Inflammatory macrophage (primary cell): ENCODE measurements at regions not wholly inside any gene's neighbourhood (a gene's known extent, or its start where the extent isn't known, plus 50 kb on each side); places are given as distances from the start of the nearest gene placed in this dataset.

Experiments used
- DNase-seq, 2 donors: peaks; one replicate each; pipeline ENCODE4 v3.0.0-alpha.2; 2020 to 2022

GRCh38 chr9:73011181-73011750, 58.4 kb upstream of the ALDH1A1 start:
- no peak for DNase-seq

DNA sequence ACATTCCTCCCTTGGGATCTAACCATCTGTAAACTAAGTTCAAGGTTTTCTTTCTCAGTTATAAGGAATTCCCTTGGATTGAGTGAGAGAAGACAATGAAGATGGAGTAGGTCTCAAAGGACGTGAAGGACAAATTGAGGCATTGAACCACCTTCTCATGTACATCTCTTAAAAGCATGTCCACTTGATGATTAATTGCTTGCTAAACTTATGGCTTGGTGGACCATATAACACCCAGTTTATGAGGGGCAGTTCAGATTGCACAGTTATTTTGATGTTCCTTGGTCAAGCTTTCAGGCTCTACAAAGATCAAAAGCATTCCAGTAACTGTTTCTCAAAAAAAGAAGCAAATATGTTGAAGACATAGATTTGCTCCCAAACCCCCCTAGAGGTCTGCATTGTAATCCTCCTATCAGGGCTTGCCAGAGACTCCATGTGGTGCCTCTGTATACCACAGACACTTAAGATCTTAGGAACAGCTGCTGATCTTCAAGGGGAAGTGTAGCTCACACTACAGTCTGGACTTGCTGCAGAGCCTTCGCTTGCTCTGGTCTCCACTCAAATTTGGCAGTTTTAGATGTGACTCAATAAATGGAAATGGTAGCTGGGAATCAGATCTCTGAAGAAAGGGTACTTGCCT, 56.9 kb upstream of the ALDH1A1 start:
- DNase-seq = peak; percentile 19 to 20

DNA sequence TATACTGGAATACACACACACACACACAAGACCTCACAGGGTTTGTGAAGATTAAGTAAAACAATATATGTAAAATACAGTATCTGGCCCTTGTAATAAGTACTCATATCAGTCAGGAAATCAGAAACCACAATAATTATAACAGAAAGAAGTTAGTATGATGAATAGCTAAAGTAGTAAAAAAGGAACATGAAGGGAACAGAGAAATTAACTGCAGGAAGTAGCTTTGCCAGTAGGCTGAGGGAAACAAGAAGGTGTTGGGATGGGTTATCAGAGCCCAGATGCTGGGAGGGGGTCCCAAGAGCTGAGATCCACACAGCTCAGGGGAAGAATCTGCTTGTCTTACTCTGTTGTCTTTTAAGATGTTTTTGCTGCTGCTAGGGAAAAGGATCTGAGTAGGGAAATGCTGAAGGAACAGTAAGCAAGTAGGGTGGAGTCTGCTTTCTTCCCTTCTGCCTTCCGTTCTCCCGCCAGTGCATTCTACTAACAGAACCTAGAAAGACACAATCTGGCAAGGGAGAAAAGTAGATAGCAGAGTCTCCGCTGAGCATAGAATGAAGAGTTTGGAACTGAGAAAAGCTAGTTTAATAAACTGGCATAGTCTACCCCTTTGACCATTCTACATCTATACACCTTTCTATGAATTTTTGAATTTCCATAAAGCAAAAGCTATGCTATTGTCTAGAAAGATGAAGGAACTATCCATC, 55.3 kb upstream of the ALDH1A1 start:
- DNase-seq = no peak

DNA sequence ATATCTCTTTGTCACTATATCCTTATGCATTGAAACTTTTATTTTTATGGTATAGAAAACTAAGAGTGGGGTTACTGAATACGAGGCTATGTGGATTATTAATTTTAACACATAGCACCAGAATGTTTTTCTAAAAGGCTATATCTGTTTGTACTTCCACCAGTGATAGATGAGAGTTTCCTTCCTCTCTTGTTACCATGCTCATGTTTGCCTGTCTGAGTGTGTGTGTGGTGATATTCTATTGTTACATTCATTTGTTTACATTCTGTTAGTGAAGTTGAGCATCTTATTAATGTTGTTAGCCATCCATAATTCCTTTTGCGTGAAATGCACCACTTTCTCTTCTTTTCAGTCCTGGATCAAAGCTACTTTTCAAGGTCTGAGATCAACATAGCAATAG, 54.1 kb upstream of the ALDH1A1 start:
- no peak for DNase-seq
